ENCODE measurements at regions not wholly inside any gene's neighbourhood (a gene's known extent, or its start where the extent isn't known, plus 50 kb on each side); places are given as distances from the start of the nearest gene placed in this dataset.

- TF ChIP-seq HDAC6 (IDR thresholded peaks at IDR 0.05; ENCODE audit: low read depth, low read length), result no peak
- no peak for TF ChIP-seq KDM4A (IDR thresholded peaks at IDR 0.05; ENCODE audit: low read depth, low read length, severe bottlenecking)
- no peak for TF ChIP-seq NRF1 (IDR thresholded peaks at IDR 0.05; ENCODE audit: low read depth, low read length)
- TF ChIP-seq POLR2AphosphoS5 (IDR thresholded peaks at IDR 0.05; ENCODE audit: low read depth, low read length), result no peak
- TF ChIP-seq RBBP5 (IDR thresholded peaks at IDR 0.05; ENCODE audit: borderline replicate concordance, low read depth, low read length), result no peak
Observed at GRCh38 chr18:59062643-59063006, 77.1 kb upstream of the SEC11C start (continued).
